IPS-18a (cell line): ENCODE measurements at regions not wholly inside any gene's neighbourhood (a gene's known extent, or its start where the extent isn't known, plus 50 kb on each side); places are given as distances from the start of the nearest gene placed in this dataset.

Source experiments
- H3K27ac ChIP-seq: one replicate; pipeline ENCODE4 v1.5.1; 2013; ENCODE audit warnings: low read length
- H3K27me3 ChIP-seq: one replicate; pipeline ENCODE4 v1.6.1; 2013; ENCODE audit warnings: mild to moderate bottlenecking, low read length; ENCODE audit not compliant: control insufficient read depth, insufficient read depth
- H3K36me3 ChIP-seq: one replicate; pipeline ENCODE4 v1.6.1; 2013; ENCODE audit warnings: low read depth, low read length; ENCODE audit not compliant: control insufficient read depth
- H3K4me1 ChIP-seq: one replicate; pipeline ENCODE4 v1.6.1; 2013; ENCODE audit warnings: low read depth, low read length; ENCODE audit not compliant: control insufficient read depth
- H3K4me3 ChIP-seq: one replicate; pipeline ENCODE4 v1.5.1; 2013; ENCODE audit warnings: low read length
- H3K9ac ChIP-seq: one replicate; pipeline ENCODE4 v1.6.1; 2013; ENCODE audit warnings: mild to moderate bottlenecking, low read length, moderate library complexity
- H3K9me3 ChIP-seq: one replicate; pipeline ENCODE4 v1.6.1; 2013; ENCODE audit warnings: low read depth, low read length; ENCODE audit not compliant: control insufficient read depth

- H3K36me3 ChIP-seq, result no peaks in the 10 kb centered on the region
- H3K4me1 ChIP-seq, result no peaks in the 10 kb centered on the region
- H3K9me3 ChIP-seq, result no peaks in the 10 kb centered on the region
- no peak overlapping the region for H3K4me3 ChIP-seq
- no peaks in the 10 kb centered on the region for H3K27me3 ChIP-seq
- no peak overlapping the region for H3K27ac ChIP-seq
- no peak overlapping the region for H3K9ac ChIP-seq
These were observed 723.8 kb downstream of the BCL11B start for GRCh38 chr14:98548071-98548686.

DNA sequence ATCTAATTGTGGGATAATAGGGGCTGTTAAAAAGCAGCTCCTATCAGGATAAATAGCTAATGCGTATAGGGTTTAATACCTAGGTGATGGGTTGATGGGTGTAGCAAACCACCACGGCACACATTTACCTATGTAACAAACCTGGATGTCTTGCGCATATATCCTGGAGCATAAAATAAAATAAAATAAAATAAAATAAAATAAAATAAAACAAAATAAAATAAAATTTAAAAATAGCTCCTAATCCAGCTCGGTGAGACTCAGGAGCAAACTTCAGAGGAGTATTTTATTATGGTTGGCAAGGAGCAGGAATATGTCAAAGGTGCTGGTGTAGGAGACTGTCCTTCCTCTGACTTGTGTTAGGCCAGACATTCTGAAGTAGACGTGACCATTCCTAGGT is 721.0 kb downstream of the BCL11B start:
- Histone ChIP-seq H3K9ac (no peak overlapping the region), H3K27me3 (no peaks in the 10 kb centered on the region), H3K4me1 (no peaks in the 10 kb centered on the region), H3K27ac (no peak overlapping the region), H3K9me3 (no peaks in the 10 kb centered on the region), H3K36me3 (no peaks in the 10 kb centered on the region), H3K4me3 (no peak overlapping the region)

- Histone ChIP-seq H3K36me3 (no peaks in the 10 kb centered on the region), H3K9me3 (no peaks in the 10 kb centered on the region), H3K27me3 (no peaks in the 10 kb centered on the region), H3K4me3 (no peak overlapping the region), H3K4me1 (no peaks in the 10 kb centered on the region), H3K9ac (no peak overlapping the region), H3K27ac (no peak overlapping the region)
These were observed 716.6 kb downstream of the BCL11B start for GRCh38 chr14:98555440-98555839.

GRCh38 chr14:98564006-98564405 is 708.0 kb downstream of the BCL11B start:
- no peaks in the 10 kb centered on the region for H3K9me3 ChIP-seq
- no peak overlapping the region for H3K4me3 ChIP-seq
- H3K4me1 ChIP-seq, result no peaks in the 10 kb centered on the region
- no peaks in the 10 kb centered on the region for H3K27me3 ChIP-seq
- H3K27ac ChIP-seq, result no peak overlapping the region
- H3K36me3 ChIP-seq, result no peaks in the 10 kb centered on the region
- H3K9ac ChIP-seq, result no peak overlapping the region

DNA sequence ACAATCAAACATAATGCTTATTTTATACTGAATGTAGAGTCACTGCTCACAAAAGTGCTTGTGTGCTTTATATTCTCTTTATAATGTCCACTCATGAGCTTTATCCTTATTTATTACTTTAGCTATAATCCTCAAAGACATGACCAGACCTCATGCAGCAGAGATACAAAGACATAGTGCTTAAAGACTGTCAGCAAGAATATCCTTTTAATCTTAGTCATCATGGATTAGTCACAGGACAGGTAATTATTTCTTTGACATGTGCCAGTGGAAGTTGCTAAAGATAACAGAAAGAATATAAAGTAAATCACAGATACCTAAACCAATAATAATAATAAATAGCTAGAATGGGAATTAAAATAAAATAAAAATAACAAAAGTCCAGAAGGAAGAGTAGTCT is 707.5 kb downstream of the BCL11B start:
- no peak overlapping the region for H3K9ac ChIP-seq

GRCh38 chr14:98571104-98571503 is 700.9 kb downstream of the BCL11B start:
- Histone ChIP-seq H3K4me1 (no peaks in the 10 kb centered on the region), H3K27me3 (no peaks in the 10 kb centered on the region), H3K9ac (no peak overlapping the region), H3K4me3 (no peak overlapping the region), H3K9me3 (peaks cover 8% of the 10 kb centered on the region), H3K27ac (no peak overlapping the region), H3K36me3 (no peaks in the 10 kb centered on the region)

More for the DNA sequence above, 707.5 kb downstream of the BCL11B start:
- H3K4me1 ChIP-seq, result no peaks in the 10 kb centered on the region
- H3K9me3 ChIP-seq, result no peaks in the 10 kb centered on the region
- no peak overlapping the region for H3K4me3 ChIP-seq
- H3K27ac ChIP-seq, result no peak overlapping the region
- H3K27me3 ChIP-seq, result no peaks in the 10 kb centered on the region
- no peaks in the 10 kb centered on the region for H3K36me3 ChIP-seq

GRCh38 chr14:98573082-98573481 is 698.9 kb downstream of the BCL11B start:
- Histone ChIP-seq H3K4me3 (no peak overlapping the region), H3K36me3 (no peaks in the 10 kb centered on the region), H3K27ac (no peak overlapping the region), H3K4me1 (no peaks in the 10 kb centered on the region), H3K27me3 (no peaks in the 10 kb centered on the region), H3K9ac (no peak overlapping the region), H3K9me3 (peaks cover 8% of the 10 kb centered on the region)

DNA sequence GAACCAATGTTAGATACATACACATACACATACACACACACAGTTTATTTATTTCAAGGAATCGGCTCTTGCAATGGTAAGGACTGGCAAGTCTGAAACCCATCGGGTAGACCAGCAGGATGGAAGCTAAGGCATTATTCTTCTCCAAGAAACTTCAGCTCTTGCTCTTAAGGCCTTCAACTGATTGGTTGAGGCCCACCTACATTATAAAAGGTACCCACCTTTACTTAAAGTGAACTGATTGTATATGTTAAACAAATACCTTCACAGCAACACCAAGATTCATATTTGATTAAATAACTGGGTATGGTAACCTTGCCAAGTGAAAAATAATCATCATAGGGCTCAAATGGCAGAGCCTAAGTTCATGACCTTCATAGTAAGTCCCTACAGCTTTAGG is 695.5 kb downstream of the BCL11B start:
- Histone ChIP-seq H3K9me3 (peaks cover 4% of the 10 kb centered on the region), H3K27ac (no peak overlapping the region), H3K9ac (no peak overlapping the region), H3K36me3 (no peaks in the 10 kb centered on the region), H3K27me3 (no peaks in the 10 kb centered on the region), H3K4me1 (no peaks in the 10 kb centered on the region), H3K4me3 (no peak overlapping the region)

DNA sequence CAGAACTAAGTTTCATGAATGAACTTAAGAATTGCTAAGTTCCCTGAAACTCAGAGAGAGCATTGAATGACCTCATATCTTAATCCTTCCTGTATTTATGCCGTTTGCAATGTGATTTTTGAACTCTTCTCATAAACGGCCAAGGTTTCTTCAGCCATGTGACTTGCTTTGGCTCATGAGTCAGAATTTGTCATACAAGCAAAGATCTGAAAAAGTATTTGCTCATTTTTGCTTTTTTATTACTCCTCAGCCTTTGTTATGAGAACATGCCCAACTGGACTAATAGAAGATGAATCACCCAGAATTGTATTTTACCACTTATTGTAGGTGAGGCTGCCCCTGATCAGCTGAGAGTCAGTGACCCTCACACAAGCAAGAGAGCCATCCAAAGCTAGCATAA is 693.8 kb downstream of the BCL11B start:
- H3K9me3 ChIP-seq, result no peaks in the 10 kb centered on the region
- no peak overlapping the region for H3K27ac ChIP-seq
- no peaks in the 10 kb centered on the region for H3K4me1 ChIP-seq
- no peaks in the 10 kb centered on the region for H3K27me3 ChIP-seq
- H3K4me3 ChIP-seq, result no peak overlapping the region
- no peak overlapping the region for H3K9ac ChIP-seq
- H3K36me3 ChIP-seq, result no peaks in the 10 kb centered on the region

GRCh38 chr14:98579140-98579539 is 692.9 kb downstream of the BCL11B start:
- H3K4me3 ChIP-seq, result no peak overlapping the region
- no peaks in the 10 kb centered on the region for H3K27me3 ChIP-seq
- no peak overlapping the region for H3K9ac ChIP-seq
- no peaks in the 10 kb centered on the region for H3K4me1 ChIP-seq
- H3K9me3 ChIP-seq, result no peaks in the 10 kb centered on the region
- no peak overlapping the region for H3K27ac ChIP-seq
- H3K36me3 ChIP-seq, result no peaks in the 10 kb centered on the region

GRCh38 chr14:98580131-98580678 is 691.8 kb downstream of the BCL11B start:
- no peaks in the 10 kb centered on the region for H3K9me3 ChIP-seq
- no peak overlapping the region for H3K4me3 ChIP-seq
- no peak overlapping the region for H3K27ac ChIP-seq
- no peak overlapping the region for H3K9ac ChIP-seq
- H3K36me3 ChIP-seq, result no peaks in the 10 kb centered on the region
- H3K27me3 ChIP-seq, result no peaks in the 10 kb centered on the region
- no peaks in the 10 kb centered on the region for H3K4me1 ChIP-seq

DNA sequence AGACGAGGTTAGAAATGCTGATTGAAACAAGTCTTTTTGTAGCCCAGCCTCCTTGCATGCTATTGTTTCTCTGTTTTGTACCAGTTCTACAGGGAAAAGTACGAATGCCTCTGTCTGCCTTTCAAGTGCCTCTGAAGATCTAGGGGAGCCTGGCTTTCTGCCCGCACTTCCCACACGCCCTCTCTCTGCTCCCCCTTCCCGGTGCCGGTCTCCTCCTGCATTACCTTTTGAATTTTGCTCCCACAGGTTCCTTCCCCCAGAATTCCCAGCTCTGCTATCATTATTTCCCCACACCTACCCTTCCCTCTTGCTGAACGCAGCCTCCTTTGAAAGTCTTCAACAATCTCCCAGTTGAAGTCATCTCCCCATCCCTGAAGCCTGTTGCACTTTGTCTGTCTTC is 689.7 kb downstream of the BCL11B start:
- Histone ChIP-seq H3K27me3 (no peaks in the 10 kb centered on the region), H3K36me3 (no peaks in the 10 kb centered on the region), H3K9ac (no peak overlapping the region), H3K9me3 (no peaks in the 10 kb centered on the region), H3K27ac (no peak overlapping the region), H3K4me1 (no peaks in the 10 kb centered on the region), H3K4me3 (no peak overlapping the region)
